ENCODE measurements at regions not wholly inside any gene's neighbourhood (a gene's known extent, or its start where the extent isn't known, plus 50 kb on each side); places are given as distances from the start of the nearest gene placed in this dataset.
"Not testable (repeated sequence)": the region's sequence is repeated elsewhere in the genome, so short reads cannot be mapped to it uniquely, and the experiment has no call there.

DNA sequence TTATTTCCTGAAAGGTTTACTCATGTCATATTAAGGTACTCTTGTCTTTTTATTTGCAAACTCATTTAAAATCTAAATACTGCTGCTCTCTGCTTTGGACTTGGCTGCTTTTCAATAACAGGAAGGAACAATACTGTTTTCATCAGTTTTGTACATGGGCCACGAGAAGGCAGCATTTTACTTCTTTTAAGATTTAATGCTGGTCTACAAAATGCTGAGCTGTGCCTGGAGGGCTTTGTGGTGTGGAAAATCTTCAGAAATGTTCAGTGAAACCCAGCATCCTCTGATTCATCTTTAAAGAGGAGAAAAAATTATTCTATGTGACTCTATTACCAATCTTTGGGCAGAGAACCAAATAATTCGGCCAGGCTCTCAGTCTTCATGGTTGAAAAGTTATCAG is 155.9 kb downstream of the POTEB3 start:
- not testable (repeated sequence) for H4K8ac ChIP-seq (ENCODE audit: low read length); H3K23ac ChIP-seq (ENCODE audit: low read length in 2 of 2); H3K4me2 ChIP-seq (ENCODE audit: low read length, poor library complexity, severe bottlenecking); H3K27me3 ChIP-seq (ENCODE audit: control insufficient read depth in 1 of 2, insufficient read depth in 1 of 2, low read length in 2 of 2); H3K14ac ChIP-seq (ENCODE audit: low read length in 2 of 2); H3K9ac ChIP-seq (ENCODE audit: low read length); H2AK5ac ChIP-seq (ENCODE audit: low read length, severe bottlenecking); H2BK5ac ChIP-seq (ENCODE audit: low read depth, low read length, poor library complexity, severe bottlenecking); H3K9me3 ChIP-seq (ENCODE audit: control insufficient read depth, low read length); H3K4me3 ChIP-seq (ENCODE audit: insufficient read depth in 1 of 2, low read depth in 1 of 2, low read length in 2 of 2); H3K4me1 ChIP-seq (ENCODE audit: control insufficient read depth, insufficient read depth, low read depth, low read length); H2AFZ ChIP-seq (ENCODE audit: low read depth, low read length); H4K91ac ChIP-seq (ENCODE audit: low read length); H2BK15ac ChIP-seq (ENCODE audit: low read depth, poor library complexity, severe bottlenecking); H2BK120ac ChIP-seq (ENCODE audit: low read depth, low read length); H3K27ac ChIP-seq (ENCODE audit: low read length, poor library complexity, severe bottlenecking); H3K79me1 ChIP-seq (replicated peaks; ENCODE audit: low read length, poor library complexity, severe bottlenecking); DNase-seq; H3K18ac ChIP-seq (ENCODE audit: low read depth in 1 of 2, low read length in 2 of 2); H3K4ac ChIP-seq (ENCODE audit: low read depth in 1 of 2, low read length in 2 of 2); H2BK12ac ChIP-seq (ENCODE audit: low read length in 2 of 2); H3K36me3 ChIP-seq (ENCODE audit: control insufficient read depth in 1 of 2, insufficient read depth in 2 of 2, low read depth in 1 of 2, low read length in 2 of 2)
- no CpG with 5 or more reads among the region's 2 CpGs for WGBS

DNA sequence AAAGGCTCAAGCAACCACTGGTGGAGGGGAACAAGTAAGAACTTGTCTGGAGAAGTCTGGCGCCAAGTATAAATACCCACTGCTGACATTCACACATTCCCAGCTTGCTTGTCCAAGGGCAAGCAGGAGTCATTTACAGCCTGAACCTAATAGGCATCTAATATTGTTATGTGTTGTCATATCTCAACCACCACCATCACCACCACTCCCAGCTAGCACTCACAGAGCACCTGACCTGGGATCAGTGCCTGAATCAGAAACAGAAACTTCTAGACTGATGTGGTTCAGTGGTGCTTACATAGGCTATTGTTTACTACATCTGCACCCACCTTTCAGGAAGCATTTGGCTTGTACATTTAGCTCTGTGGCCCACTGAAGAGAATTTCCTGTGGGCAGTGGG is 157.1 kb downstream of the POTEB3 start:
- H3K4me3 ChIP-seq (ENCODE audit: insufficient read depth in 1 of 2, low read depth in 1 of 2, low read length in 2 of 2); H3K9ac ChIP-seq (ENCODE audit: low read length); H3K36me3 ChIP-seq (ENCODE audit: control insufficient read depth in 1 of 2, insufficient read depth in 2 of 2, low read depth in 1 of 2, low read length in 2 of 2); H3K4me1 ChIP-seq (ENCODE audit: control insufficient read depth, insufficient read depth, low read depth, low read length); H3K79me1 ChIP-seq (replicated peaks; ENCODE audit: low read length, poor library complexity, severe bottlenecking); H3K27ac ChIP-seq (ENCODE audit: low read length, poor library complexity, severe bottlenecking); H2BK15ac ChIP-seq (ENCODE audit: low read depth, poor library complexity, severe bottlenecking); H3K9me3 ChIP-seq (ENCODE audit: control insufficient read depth, low read length); H2BK5ac ChIP-seq (ENCODE audit: low read depth, low read length, poor library complexity, severe bottlenecking); H3K4me2 ChIP-seq (ENCODE audit: low read length, poor library complexity, severe bottlenecking); H4K8ac ChIP-seq (ENCODE audit: low read length); H3K23ac ChIP-seq (ENCODE audit: low read length in 2 of 2); H3K27me3 ChIP-seq (ENCODE audit: control insufficient read depth in 1 of 2, insufficient read depth in 1 of 2, low read length in 2 of 2); H2AK5ac ChIP-seq (ENCODE audit: low read length, severe bottlenecking); H4K91ac ChIP-seq (ENCODE audit: low read length); H2BK120ac ChIP-seq (ENCODE audit: low read depth, low read length); DNase-seq; H3K14ac ChIP-seq (ENCODE audit: low read length in 2 of 2); H3K4ac ChIP-seq (ENCODE audit: low read depth in 1 of 2, low read length in 2 of 2); H2AFZ ChIP-seq (ENCODE audit: low read depth, low read length); H2BK12ac ChIP-seq (ENCODE audit: low read length in 2 of 2); H3K18ac ChIP-seq (ENCODE audit: low read depth in 1 of 2, low read length in 2 of 2): not testable (repeated sequence)
- WGBS, result no CpG with 5 or more reads among the region's 1 CpG

DNA sequence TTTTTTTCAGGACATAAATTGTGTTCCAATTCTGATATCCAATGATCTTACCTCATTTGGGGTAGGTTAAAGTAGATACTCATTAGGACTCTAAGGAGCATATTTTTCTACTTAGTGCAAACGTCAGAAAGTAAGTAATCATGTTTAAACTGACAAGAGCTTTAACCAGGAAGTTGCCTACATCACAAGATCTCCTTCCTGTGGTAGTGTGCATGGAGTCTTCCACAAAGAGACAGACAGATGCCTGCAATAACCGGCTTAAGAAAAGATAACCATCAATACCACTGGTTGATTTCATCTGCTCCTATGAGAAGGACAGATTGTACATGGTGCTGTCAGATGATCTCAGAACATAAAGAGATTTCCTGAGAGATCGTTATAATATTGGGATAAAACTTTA is 160.0 kb downstream of the POTEB3 start:
- H4K8ac ChIP-seq (ENCODE audit: low read length); H3K27me3 ChIP-seq (ENCODE audit: control insufficient read depth in 1 of 2, insufficient read depth in 1 of 2, low read length in 2 of 2); H3K18ac ChIP-seq (ENCODE audit: low read depth in 1 of 2, low read length in 2 of 2); H3K14ac ChIP-seq (ENCODE audit: low read length in 2 of 2); H3K9ac ChIP-seq (ENCODE audit: low read length); H2BK120ac ChIP-seq (ENCODE audit: low read depth, low read length); H2AK5ac ChIP-seq (ENCODE audit: low read length, severe bottlenecking); H4K91ac ChIP-seq (ENCODE audit: low read length); DNase-seq; H3K4ac ChIP-seq (ENCODE audit: low read depth in 1 of 2, low read length in 2 of 2); H3K4me2 ChIP-seq (ENCODE audit: low read length, poor library complexity, severe bottlenecking); H2BK15ac ChIP-seq (ENCODE audit: low read depth, poor library complexity, severe bottlenecking); H3K36me3 ChIP-seq (ENCODE audit: control insufficient read depth in 1 of 2, insufficient read depth in 2 of 2, low read depth in 1 of 2, low read length in 2 of 2); H3K79me1 ChIP-seq (replicated peaks; ENCODE audit: low read length, poor library complexity, severe bottlenecking); H2BK12ac ChIP-seq (ENCODE audit: low read length in 2 of 2); H3K23ac ChIP-seq (ENCODE audit: low read length in 2 of 2); H2BK5ac ChIP-seq (ENCODE audit: low read depth, low read length, poor library complexity, severe bottlenecking); H2AFZ ChIP-seq (ENCODE audit: low read depth, low read length); H3K27ac ChIP-seq (ENCODE audit: low read length, poor library complexity, severe bottlenecking); H3K4me3 ChIP-seq (ENCODE audit: insufficient read depth in 1 of 2, low read depth in 1 of 2, low read length in 2 of 2); H3K9me3 ChIP-seq (ENCODE audit: control insufficient read depth, low read length); H3K4me1 ChIP-seq (ENCODE audit: control insufficient read depth, insufficient read depth, low read depth, low read length): not testable (repeated sequence)
- WGBS, result no CpG with 5 or more reads among the region's 3 CpGs

DNA sequence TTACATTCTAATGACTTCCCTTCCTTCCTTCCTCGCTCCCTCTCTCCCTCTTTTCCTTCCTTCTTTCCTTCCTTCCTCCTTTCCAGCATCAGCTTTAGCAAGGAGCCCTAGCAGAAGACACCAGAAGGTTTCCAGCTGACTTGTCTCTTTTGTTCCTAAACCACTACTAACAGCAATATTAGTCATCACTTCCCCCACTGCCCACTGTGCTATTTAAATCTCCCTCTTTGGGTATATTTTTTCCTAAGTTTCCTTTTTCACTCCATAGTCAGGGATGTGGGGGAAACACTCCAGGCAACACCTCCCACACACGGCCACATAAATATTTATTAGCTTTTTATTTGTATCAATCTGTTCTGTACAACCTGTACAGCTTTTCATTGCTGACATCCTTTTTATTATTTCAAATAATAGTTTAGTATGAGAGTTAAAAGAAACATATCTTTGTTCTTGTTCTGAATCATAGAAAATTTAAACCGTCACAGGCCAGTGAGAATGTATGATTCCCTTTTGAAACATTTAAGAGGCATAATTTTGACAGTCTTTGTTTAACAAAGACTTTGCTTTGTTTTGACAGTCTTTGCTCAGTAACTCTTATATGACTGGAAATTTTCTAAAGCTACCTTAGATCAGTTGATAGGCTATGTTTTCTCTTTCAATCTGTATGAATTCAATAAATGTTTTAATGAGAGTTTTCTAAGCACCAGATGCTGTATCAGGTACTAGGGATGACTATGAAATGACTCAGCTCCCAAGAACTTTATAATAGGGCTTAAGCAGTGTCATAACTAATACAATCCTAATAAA is 167.9 kb downstream of the POTEB3 start:
- H4K8ac ChIP-seq (ENCODE audit: low read length); H3K18ac ChIP-seq (ENCODE audit: low read depth in 1 of 2, low read length in 2 of 2): not testable (repeated sequence)
- WGBS, result 33% methylated on average over 1 of the region's 3 CpGs

More for the DNA sequence above, 167.9 kb downstream of the POTEB3 start:
- not testable (repeated sequence) for H2BK12ac ChIP-seq (ENCODE audit: low read length in 2 of 2); H3K4ac ChIP-seq (ENCODE audit: low read depth in 1 of 2, low read length in 2 of 2); H2BK5ac ChIP-seq (ENCODE audit: low read depth, low read length, poor library complexity, severe bottlenecking); H4K91ac ChIP-seq (ENCODE audit: low read length); H3K79me1 ChIP-seq (replicated peaks; ENCODE audit: low read length, poor library complexity, severe bottlenecking); H3K23ac ChIP-seq (ENCODE audit: low read length in 2 of 2); H2BK15ac ChIP-seq (ENCODE audit: low read depth, poor library complexity, severe bottlenecking); H3K4me2 ChIP-seq (ENCODE audit: low read length, poor library complexity, severe bottlenecking); H2AK5ac ChIP-seq (ENCODE audit: low read length, severe bottlenecking); H3K9me3 ChIP-seq (ENCODE audit: control insufficient read depth, low read length); H3K4me1 ChIP-seq (ENCODE audit: control insufficient read depth, insufficient read depth, low read depth, low read length); H3K36me3 ChIP-seq (ENCODE audit: control insufficient read depth in 1 of 2, insufficient read depth in 2 of 2, low read depth in 1 of 2, low read length in 2 of 2); H3K27me3 ChIP-seq (ENCODE audit: control insufficient read depth in 1 of 2, insufficient read depth in 1 of 2, low read length in 2 of 2); H2BK120ac ChIP-seq (ENCODE audit: low read depth, low read length); H3K27ac ChIP-seq (ENCODE audit: low read length, poor library complexity, severe bottlenecking); DNase-seq; H2AFZ ChIP-seq (ENCODE audit: low read depth, low read length); H3K14ac ChIP-seq (ENCODE audit: low read length in 2 of 2)
- H3K4me3 ChIP-seq (ENCODE audit: insufficient read depth in 1 of 2, low read depth in 1 of 2, low read length in 2 of 2), result peak overlapping the region in 1 of 2 experiments; percentile 0
- H3K9ac ChIP-seq (ENCODE audit: low read length), result peak overlapping the region; percentile 31
